ENCODE measurements at regions not wholly inside any gene's neighbourhood (a gene's known extent, or its start where the extent isn't known, plus 50 kb on each side); places are given as distances from the start of the nearest gene placed in this dataset.

- Mint-ChIP-seq H3K36me3 (ENCODE audit: insufficient read depth in 2 of 2) (peaks cover 0 to 2% of the 10 kb centered on the region in 2 donors), H3K4me1 (ENCODE audit: low read depth) (no peaks in the 10 kb centered on the region), H3K9me3 (peaks cover 2% of the 10 kb centered on the region in 2 donors), H3K27me3 (ENCODE audit: low read depth) (peaks cover 14% of the 10 kb centered on the region), H3K4me3 (no peak overlapping the region), H3K27ac (no peak overlapping the region)
- DNase-seq: no peak
- ATAC-seq (replicated peaks in 1 of 2): no peak
Observed at GRCh38 chr10:15462253-15462897, 91.3 kb upstream of the FAM171A1 start.

GRCh38 chr10:15461353-15462108 is 90.4 kb upstream of the FAM171A1 start:
- no peak overlapping the region for H3K4me3 Mint-ChIP-seq
- H3K4me1 Mint-ChIP-seq (ENCODE audit: low read depth): no peaks in the 10 kb centered on the region
- no peak overlapping the region for H3K27ac Mint-ChIP-seq
- ATAC-seq (replicated peaks in 1 of 2) (no peak), DNase-seq (no peak)
- peaks cover 2% of the 10 kb centered on the region in 2 donors for H3K9me3 Mint-ChIP-seq
- H3K27me3 Mint-ChIP-seq (ENCODE audit: low read depth): peaks cover 14% of the 10 kb centered on the region
- H3K36me3 Mint-ChIP-seq (ENCODE audit: insufficient read depth in 2 of 2): peaks cover 0 to 2% of the 10 kb centered on the region in 2 donors

GRCh38 chr10:15460661-15461060 is 89.6 kb upstream of the FAM171A1 start:
- peaks cover 0 to 2% of the 10 kb centered on the region in 2 donors for H3K36me3 Mint-ChIP-seq (ENCODE audit: insufficient read depth in 2 of 2)
- peaks cover 2% of the 10 kb centered on the region in 2 donors for H3K9me3 Mint-ChIP-seq
- ATAC-seq (replicated peaks in 1 of 2): no peak
- H3K4me3 Mint-ChIP-seq: no peak overlapping the region
- no peak for DNase-seq
- H3K27ac Mint-ChIP-seq: no peak overlapping the region
- H3K27me3 Mint-ChIP-seq (ENCODE audit: low read depth): peaks cover 12% of the 10 kb centered on the region
- no peaks in the 10 kb centered on the region for H3K4me1 Mint-ChIP-seq (ENCODE audit: low read depth)

- Mint-ChIP-seq H3K4me1 (ENCODE audit: low read depth) (no peaks in the 10 kb centered on the region), H3K9me3 (peaks cover under 1 to 2% of the 10 kb centered on the region in 2 donors), H3K27me3 (ENCODE audit: low read depth) (peaks cover 12% of the 10 kb centered on the region), H3K4me3 (no peak overlapping the region), H3K27ac (no peak overlapping the region), H3K36me3 (ENCODE audit: insufficient read depth in 2 of 2) (peaks cover 0 to under 1% of the 10 kb centered on the region in 2 donors)
- no peak for DNase-seq
- no peak for ATAC-seq (replicated peaks in 1 of 2)
Observed at GRCh38 chr10:15459218-15459617, 88.1 kb upstream of the FAM171A1 start.

GRCh38 chr10:15457382-15457781 is 86.3 kb upstream of the FAM171A1 start:
- H3K4me3 Mint-ChIP-seq: no peak overlapping the region
- ATAC-seq (replicated peaks in 1 of 2): no peak
- H3K4me1 Mint-ChIP-seq (ENCODE audit: low read depth): no peaks in the 10 kb centered on the region
- no peak overlapping the region for H3K27ac Mint-ChIP-seq
- peaks cover 23% of the 10 kb centered on the region for H3K27me3 Mint-ChIP-seq (ENCODE audit: low read depth)
- no peak for DNase-seq
- H3K9me3 Mint-ChIP-seq: peaks cover 0 to 2% of the 10 kb centered on the region in 2 donors
- H3K36me3 Mint-ChIP-seq (ENCODE audit: insufficient read depth in 2 of 2): no peaks in the 10 kb centered on the region

GRCh38 chr10:15455456-15455855 is 84.4 kb upstream of the FAM171A1 start:
- Mint-ChIP-seq H3K9me3 (no peaks in the 10 kb centered on the region), H3K4me3 (no peak overlapping the region), H3K27ac (no peak overlapping the region), H3K36me3 (ENCODE audit: insufficient read depth in 2 of 2) (no peaks in the 10 kb centered on the region), H3K27me3 (ENCODE audit: low read depth) (peaks cover 27% of the 10 kb centered on the region), H3K4me1 (ENCODE audit: low read depth) (no peaks in the 10 kb centered on the region)
- DNase-seq (no peak), ATAC-seq (replicated peaks in 1 of 2) (no peak)

GRCh38 chr10:15453926-15454325 is 82.8 kb upstream of the FAM171A1 start:
- Mint-ChIP-seq H3K9me3 (no peaks in the 10 kb centered on the region), H3K4me1 (ENCODE audit: low read depth) (no peaks in the 10 kb centered on the region), H3K4me3 (no peak overlapping the region), H3K27ac (no peak overlapping the region), H3K36me3 (ENCODE audit: insufficient read depth in 2 of 2) (no peaks in the 10 kb centered on the region), H3K27me3 (ENCODE audit: low read depth) (peaks cover 27% of the 10 kb centered on the region)
- DNase-seq (no peak), ATAC-seq (replicated peaks in 1 of 2) (no peak)

GRCh38 chr10:15453457-15453856 is 82.4 kb upstream of the FAM171A1 start:
- ATAC-seq (replicated peaks in 1 of 2): no peak
- DNase-seq: no peak
- no peaks in the 10 kb centered on the region for H3K4me1 Mint-ChIP-seq (ENCODE audit: low read depth)
- peaks cover 27% of the 10 kb centered on the region for H3K27me3 Mint-ChIP-seq (ENCODE audit: low read depth)
- H3K4me3 Mint-ChIP-seq: no peak overlapping the region
- H3K36me3 Mint-ChIP-seq (ENCODE audit: insufficient read depth in 2 of 2): no peaks in the 10 kb centered on the region
- no peaks in the 10 kb centered on the region for H3K9me3 Mint-ChIP-seq
- H3K27ac Mint-ChIP-seq: no peak overlapping the region

GRCh38 chr10:15452545-15452944 is 81.5 kb upstream of the FAM171A1 start:
- H3K9me3 Mint-ChIP-seq: no peaks in the 10 kb centered on the region
- H3K4me3 Mint-ChIP-seq: no peak overlapping the region
- peaks cover 27% of the 10 kb centered on the region for H3K27me3 Mint-ChIP-seq (ENCODE audit: low read depth)

GRCh38 chr10:15451137-15452094 is 80.3 kb upstream of the FAM171A1 start:
- Mint-ChIP-seq H3K27me3 (ENCODE audit: low read depth) (peaks cover 22% of the 10 kb centered on the region), H3K27ac (no peak overlapping the region), H3K9me3 (no peaks in the 10 kb centered on the region), H3K4me3 (no peak overlapping the region), H3K4me1 (ENCODE audit: low read depth) (no peaks in the 10 kb centered on the region), H3K36me3 (ENCODE audit: insufficient read depth in 2 of 2) (no peaks in the 10 kb centered on the region)
- DNase-seq (no peak), ATAC-seq (replicated peaks in 1 of 2) (no peak)

More at GRCh38 chr10:15452545-15452944, 81.5 kb upstream of the FAM171A1 start:
- Mint-ChIP-seq H3K36me3 (ENCODE audit: insufficient read depth in 2 of 2) (no peaks in the 10 kb centered on the region), H3K27ac (no peak overlapping the region), H3K4me1 (ENCODE audit: low read depth) (no peaks in the 10 kb centered on the region)
- ATAC-seq (replicated peaks in 1 of 2) (no peak), DNase-seq (no peak)

GRCh38 chr10:15448598-15448997 is 77.5 kb upstream of the FAM171A1 start:
- no peak overlapping the region for H3K4me3 Mint-ChIP-seq
- H3K36me3 Mint-ChIP-seq (ENCODE audit: insufficient read depth in 2 of 2): no peaks in the 10 kb centered on the region
- H3K4me1 Mint-ChIP-seq (ENCODE audit: low read depth): no peaks in the 10 kb centered on the region
- no peaks in the 10 kb centered on the region for H3K9me3 Mint-ChIP-seq
- peaks cover 28% of the 10 kb centered on the region for H3K27me3 Mint-ChIP-seq (ENCODE audit: low read depth)
- H3K27ac Mint-ChIP-seq: no peak overlapping the region
- ATAC-seq (replicated peaks in 1 of 2) (no peak), DNase-seq (no peak)

- Mint-ChIP-seq H3K27me3 (ENCODE audit: low read depth) (peaks cover 18% of the 10 kb centered on the region), H3K4me1 (ENCODE audit: low read depth) (no peaks in the 10 kb centered on the region), H3K9me3 (no peaks in the 10 kb centered on the region), H3K4me3 (no peak overlapping the region), H3K36me3 (ENCODE audit: insufficient read depth in 2 of 2) (no peaks in the 10 kb centered on the region), H3K27ac (no peak overlapping the region)
- ATAC-seq (replicated peaks in 1 of 2): no peak
- DNase-seq: no peak
Observed at GRCh38 chr10:15445006-15445390, 73.9 kb upstream of the FAM171A1 start.
